HG03139 (cell line): ENCODE measurements at regions not wholly inside any gene's neighbourhood (a gene's known extent, or its start where the extent isn't known, plus 50 kb on each side); places are given as distances from the start of the nearest gene placed in this dataset.

Experiments
- ATAC-seq: cut with Tn5 transposase; IDR thresholded peaks from one replicate; pipeline ENCODE4 v1.9.1; 2021; ENCODE audit not compliant: unreplicated experiment

DNA sequence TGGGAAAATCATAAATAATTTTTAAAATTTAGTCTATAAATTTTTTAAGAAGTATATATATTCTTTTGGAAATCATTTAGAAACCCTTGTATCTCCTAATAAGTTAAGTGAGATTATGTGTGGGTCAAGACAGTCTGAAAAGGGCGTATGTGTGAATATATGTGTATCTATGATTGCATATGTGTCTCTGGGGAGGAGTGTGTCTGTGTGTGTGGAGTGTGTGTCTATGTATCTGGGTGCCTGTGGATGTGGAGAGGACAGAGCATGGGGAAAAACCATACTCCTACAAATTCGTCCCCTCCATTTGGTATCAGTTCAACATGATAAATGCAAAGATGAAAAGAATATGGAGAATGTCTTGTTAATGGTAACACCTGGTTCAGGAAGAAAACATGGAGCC lies 342.0 kb upstream of the ACTBL2 start:
- no peak for ATAC-seq

DNA sequence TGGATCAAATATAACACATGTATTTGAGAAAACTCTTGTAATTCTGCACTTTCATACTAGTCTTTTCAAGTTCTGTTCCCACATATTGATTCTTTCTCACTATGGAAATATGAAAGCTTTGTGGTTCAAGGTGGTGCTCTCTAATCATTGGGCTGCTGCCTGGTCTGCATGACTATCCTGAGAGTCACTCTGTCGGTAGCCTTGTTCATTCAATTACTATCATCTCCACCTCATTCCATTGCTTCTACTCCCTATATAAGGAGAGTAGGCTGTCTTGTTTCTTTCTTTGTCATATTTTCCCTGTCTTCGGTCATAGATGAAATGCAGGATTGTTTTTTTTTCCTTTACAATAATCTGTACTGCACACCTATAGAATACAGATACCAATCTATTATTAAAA lies 341.4 kb upstream of the ACTBL2 start:
- no peak for ATAC-seq

DNA sequence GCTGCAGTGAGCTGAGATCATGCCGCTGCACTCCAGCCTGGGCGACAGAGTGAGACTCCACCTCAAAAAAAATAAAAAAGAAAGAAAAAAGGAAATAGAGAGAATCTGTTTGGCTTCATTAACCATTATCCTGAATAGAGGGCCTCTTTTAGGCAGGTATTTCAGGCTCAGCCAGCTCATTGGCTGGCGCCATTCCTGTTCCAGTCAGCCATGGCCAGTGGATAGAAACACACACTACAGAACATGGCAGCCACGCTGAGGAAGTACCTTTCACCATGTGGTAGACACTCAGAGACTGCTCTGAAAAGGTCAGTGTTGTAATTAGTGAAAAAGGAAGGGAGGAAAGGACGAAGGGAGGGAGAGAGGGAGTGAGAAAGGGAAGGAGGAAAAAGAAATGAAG lies 340.0 kb upstream of the ACTBL2 start:
- ATAC-seq, result no peak

DNA sequence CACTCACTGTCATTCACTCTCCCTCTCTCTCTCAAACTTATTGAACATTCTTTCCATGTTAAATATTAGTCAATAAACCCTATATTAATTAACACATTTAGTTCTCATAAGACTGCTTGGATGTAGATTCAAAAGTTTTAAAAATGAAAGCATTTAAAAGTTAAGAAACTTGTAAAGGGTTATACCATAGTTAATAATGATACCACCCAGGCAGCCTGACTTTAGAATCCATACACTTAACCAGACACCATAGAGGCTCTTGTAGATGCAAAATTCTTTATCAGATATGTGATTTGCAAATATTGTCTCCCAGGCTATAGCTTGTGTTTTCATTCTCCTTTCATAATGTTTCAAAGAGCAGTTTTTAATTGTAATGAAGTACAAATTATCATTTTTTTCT lies 335.8 kb upstream of the ACTBL2 start:
- no peak for ATAC-seq

DNA sequence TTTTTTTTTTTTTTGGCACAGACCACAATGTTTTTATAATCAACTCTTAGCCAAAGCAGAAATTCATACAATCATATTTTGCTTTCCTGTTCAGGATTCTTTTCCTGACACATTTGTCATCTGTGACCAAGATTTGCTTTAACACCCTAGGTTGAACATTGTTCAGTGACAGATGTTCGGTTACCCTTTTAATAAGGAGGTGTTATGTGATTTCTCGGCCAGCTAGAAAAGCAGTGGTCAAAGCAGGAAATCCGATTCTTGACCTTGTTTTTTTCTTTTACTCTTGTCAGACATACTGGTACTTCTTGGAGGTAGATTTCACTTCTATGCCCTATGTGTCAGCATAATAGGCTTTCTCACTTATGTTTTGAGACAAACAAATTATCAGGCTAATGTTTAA lies 335.3 kb upstream of the ACTBL2 start:
- ATAC-seq, result no peak

DNA sequence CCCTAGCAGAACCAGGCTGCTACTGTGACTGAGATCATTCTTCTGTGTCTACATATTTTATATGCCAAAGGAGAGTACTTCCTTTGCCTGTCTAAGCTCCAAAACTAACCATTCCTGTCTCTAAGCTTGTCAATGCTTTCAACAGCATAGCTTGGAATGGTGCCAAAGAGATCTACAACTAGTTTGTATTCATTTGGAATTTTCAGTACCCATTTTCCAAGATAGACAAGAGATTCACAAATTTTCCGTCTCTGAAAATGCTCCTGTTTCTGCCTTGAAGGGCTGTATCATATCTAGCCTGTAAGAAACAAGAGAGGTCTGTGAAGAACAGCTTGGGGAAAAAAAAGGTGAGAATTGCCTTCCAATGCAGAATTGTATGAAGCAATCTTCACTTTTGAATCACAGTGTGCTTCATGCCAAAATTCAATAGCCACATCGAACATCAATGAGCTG lies 334.4 kb upstream of the ACTBL2 start:
- ATAC-seq, result no peak

DNA sequence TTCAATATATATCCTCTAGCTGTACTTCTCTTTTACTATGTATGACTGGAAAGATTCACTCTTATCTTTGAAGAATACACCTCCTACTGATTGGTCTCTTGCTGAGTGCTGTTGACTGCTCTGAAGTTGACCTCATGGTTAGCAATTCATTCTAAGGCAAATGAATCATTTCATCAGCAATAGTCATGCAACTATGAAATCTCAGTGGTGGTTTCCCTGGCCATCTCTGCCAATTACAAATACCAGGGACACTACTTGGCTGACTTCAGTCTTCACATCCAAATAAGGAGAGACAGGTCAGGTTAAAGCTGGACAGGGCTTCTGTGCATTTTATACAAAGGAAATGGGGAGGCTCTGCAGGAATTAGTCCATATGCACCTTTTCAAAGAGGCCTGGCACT lies 333.5 kb upstream of the ACTBL2 start:
- ATAC-seq, result no peak

DNA sequence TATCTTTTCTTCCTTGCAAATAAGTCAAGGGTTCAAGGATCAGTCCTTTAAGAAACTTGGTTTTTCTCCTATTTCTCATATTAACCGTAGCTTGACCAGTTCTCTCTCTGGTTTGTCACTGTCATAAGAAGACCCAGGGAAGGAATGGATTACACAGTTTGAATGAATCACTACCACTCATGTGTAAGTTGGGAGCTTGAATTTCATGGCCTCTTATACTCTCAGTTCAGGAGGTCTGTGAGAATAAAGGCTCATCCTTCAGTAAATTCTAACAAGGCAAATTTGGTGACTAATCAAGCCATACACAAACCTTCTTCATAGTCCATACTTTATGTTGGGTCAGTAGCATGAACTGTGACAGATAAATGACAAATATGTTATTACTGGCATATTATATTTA lies 323.1 kb upstream of the ACTBL2 start:
- ATAC-seq, result no peak

DNA sequence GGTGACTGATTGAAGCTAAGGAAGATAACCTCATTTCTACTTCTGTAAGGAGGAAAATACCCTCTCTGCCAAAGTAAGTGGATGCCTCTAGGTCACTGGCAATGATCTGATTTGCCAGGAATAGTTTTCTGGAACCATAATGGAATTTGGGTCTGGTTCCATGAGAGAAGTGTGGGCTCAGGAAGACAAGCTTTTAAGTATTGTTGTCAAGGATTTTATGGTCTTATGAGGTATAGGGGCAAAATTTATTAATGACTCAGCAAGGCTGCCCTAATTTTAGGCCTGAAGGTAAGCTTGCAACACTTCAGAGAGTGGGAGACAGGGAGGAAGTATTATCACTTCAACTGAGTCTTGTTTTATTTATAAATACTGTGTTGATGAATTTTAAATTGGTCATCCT lies 322.6 kb upstream of the ACTBL2 start:
- ATAC-seq, result no peak

DNA sequence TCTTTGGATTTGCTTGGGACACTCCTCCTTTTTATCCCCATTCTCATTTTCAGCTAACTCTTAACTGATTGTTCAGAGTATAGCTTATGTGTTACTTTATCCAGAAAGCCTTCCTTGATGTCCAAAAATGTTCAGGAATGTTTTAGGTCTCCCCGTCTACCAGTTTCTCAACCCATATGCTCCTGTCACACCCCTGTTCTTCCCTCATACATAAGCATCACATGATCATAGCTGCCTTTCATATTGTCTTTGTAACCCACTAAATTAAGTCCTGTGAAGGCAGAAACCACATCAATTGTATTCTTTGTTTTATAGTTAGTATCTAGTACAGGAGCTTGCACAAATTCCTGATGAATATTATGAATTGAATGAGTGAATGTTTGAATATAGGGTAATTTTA lies 321.9 kb upstream of the ACTBL2 start:
- ATAC-seq, result no peak

DNA sequence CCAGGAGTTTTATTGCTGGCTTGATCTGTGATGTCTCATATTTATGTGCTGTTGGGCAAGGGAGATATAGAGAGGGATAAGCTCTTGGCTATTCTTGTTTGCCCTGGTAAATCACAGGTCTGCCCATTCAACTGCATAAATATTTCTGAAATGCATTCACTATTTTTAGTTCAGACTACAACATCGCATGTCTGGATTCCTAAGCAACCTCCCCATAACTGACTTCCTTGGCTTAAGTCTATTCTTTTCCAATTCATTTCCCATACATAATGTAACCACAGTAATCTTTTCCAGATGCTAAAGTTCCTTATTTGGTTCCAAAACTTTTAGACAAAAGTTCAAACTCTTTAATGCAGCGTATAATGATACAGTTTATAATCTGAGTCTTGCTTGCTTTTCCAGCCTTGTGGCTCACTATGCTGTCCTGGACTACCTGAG lies 321.4 kb upstream of the ACTBL2 start:
- ATAC-seq, result no peak

DNA sequence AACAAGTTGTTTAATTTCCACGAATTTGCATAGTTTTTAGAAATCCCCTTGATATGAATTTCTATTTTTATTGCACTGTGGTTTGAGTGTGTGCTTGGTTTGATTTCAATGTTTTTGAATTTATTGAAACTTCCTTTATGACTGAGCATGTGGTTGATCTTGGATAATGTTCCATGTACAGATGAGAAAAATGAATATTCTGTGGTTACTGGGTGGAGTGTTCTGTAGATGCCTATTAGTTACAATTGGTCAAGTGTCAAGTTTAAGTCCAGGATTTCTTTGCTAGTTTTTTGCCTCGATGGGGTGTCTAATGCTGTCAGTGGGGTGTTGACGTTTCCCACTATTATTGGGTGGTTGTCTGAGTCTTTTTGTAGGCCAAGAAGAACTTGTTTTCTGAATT lies 319.5 kb upstream of the ACTBL2 start:
- ATAC-seq, result no peak

DNA sequence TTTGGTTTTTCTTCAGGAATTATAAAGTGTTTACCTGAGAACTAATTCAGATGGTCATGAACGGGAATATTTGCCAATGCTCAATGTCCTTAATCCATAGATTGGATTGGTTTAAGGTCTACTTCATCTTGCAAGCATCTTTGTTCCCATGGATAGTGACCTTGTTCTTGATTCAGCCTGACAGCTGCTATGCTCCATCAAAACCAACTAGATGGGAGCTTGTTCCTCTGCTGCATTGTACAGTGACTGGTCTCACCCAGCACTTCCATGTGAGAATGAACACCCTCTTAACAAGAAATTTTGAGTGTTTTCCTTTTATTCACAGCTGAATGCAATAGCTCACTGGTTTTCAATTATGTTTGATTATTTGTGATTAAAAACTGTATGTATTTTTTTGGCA lies 312.6 kb upstream of the ACTBL2 start:
- ATAC-seq, result no peak

DNA sequence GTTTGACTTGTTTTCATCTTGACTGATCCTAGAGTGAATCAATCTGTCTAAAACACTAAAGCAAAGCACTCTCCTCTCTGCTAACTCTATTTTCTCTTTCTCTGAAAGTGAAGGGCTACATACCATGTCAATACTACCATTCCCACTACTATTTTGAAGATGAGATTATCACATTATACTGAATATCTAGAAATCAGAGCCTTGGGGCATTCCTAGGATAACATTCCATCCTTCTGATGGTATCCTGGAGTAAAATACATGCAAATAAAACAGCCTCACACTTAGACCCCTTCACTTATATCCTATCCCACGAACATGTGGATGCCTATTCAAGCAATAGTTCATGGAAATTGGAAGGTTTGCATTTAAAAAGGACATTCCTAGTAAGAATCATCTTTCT lies 309.3 kb upstream of the ACTBL2 start:
- no peak for ATAC-seq

DNA sequence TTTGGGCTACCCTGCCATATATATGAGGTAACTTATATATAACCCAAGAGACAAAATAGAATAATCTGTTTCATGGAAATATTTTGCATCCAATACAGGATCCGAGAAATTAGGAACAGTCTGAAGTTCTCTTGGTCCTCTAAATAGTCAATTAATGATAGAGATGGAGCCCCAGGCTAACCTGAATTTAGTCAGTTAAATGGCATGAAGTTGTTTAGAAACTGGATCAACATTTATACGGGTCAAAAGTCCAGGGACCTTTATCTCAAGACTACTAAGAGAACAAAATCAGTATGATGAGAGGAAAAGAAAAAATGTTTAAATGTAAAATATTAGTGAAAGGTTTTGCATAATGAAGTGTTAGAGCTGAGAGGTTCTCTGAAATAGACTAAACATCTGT lies 303.3 kb upstream of the ACTBL2 start:
- ATAC-seq, result no peak

DNA sequence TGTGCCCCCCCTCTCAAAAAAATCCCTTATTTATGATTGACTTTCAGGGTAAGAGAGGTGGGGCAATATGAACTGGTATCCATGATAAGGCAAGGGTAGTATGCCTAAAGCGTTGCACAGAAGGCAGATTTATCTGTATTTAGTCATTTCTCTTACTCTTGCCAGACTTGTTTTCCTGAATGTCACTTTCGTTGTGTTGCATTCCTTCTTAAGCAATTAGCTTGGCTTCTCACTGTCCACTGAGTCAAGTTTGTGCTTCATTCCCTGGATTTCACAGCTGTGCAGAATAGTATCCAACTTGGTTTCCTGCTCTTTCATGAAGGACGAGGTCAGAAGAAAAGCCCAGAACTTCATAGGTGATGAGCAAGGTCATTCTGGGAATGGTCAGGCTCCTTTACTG lies 301.5 kb upstream of the ACTBL2 start:
- ATAC-seq, result no peak

DNA sequence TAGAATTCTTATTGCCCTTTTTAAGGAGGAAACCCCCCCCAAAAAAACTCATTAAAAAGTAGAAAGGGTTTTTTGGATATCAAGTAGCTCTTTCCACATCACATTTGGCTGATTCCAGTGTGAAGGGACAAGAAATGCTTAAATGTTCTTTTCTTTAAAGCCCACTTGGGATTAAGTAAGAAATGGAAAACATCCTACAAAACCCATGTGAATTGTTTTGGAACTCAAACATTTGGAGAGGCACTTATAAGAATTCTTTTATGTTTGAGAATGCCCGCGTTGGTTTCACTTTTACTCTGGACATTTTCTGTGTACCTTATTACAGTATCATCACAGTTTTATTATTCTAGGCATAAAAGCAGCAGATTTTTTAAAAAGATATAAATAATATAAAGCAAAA lies 301.1 kb upstream of the ACTBL2 start:
- ATAC-seq, result no peak

DNA sequence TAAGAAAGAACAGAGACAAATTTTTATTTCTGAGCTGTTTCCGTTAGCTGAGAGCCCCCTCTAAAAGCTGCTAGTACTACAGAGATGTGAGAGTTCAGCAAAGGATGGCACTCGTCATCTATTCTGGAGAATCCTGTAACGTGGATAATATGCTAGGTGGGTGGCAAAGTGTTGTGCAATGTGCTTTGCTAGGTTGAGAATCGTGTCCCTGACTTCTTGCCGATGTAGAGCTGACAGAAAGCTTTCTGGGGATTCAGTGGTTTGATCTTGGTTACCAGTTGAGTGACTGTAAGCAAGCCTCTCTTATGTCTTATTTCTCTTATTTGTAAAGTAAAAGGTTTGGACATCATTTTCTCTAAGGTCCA lies 298.3 kb upstream of the ACTBL2 start:
- ATAC-seq, result no peak

DNA sequence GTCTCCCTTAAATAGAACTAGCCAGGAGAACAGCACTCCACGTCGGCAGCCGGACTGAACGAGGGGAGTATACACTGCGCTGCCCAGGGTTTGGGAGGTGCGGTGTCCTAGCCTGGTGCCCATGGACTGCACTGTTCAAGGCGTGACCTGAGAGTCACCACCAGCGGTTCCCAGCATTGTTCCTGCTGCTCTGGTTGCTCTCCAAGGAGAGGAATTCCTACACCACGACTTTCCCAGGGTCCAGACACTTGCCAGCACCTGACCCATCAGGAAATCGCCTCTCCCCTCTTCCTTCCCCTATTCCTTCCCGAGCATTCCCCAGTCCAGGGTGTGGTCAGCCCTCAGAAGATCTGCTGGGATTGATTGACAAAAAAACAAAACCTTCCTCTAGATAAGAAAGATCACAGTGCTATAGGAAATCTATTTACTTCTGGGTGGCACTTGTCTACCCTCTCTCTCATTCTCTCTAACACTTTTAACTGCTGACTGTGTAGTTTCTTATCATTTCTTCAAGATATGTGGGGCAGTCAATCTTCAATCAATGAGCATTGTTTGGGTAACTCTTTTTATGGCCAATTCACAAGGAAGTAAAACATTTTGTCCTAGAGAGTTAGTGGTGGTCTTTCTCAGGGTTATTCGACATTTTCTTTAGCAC lies 297.8 kb upstream of the ACTBL2 start:
- ATAC-seq, result no peak

DNA sequence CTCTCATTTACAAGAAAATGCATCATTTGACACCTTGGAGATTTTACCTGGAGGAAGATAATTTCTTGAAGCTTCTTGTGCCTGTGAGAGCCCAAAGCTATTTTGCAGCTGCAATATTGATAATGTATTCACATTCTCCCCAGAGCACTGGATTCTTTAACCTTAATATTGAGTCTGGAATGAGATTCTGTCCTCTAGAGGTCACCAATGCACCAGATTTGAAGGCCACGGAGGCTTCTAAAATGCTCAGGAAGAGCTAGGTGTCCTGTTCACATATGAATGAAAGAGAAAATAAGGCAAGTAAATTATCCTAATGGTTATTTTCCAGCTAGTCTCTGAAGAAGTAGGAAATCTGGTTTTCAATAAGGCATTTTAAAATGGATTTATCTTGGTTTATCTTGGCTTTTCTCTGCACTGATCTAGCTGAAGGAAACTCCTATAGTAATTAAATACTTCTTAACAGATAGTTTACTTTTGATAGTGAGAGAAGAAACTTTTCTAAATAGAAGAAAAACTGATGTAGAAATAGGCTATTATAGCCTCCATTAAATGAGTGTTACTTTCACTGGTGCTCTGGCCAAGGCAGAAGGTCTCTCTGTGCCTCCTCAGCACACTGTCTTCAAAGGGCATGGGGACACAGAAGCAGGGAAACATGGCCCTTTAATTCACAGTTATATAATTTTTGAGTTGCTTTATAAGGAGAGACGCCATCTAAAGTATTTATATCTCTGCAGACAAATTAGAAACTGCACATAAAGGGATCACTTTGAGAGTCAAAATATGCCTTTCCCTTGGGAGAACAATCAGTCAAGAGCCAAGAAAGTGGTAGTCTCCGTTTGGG lies 297.0 kb upstream of the ACTBL2 start:
- ATAC-seq, result no peak

DNA sequence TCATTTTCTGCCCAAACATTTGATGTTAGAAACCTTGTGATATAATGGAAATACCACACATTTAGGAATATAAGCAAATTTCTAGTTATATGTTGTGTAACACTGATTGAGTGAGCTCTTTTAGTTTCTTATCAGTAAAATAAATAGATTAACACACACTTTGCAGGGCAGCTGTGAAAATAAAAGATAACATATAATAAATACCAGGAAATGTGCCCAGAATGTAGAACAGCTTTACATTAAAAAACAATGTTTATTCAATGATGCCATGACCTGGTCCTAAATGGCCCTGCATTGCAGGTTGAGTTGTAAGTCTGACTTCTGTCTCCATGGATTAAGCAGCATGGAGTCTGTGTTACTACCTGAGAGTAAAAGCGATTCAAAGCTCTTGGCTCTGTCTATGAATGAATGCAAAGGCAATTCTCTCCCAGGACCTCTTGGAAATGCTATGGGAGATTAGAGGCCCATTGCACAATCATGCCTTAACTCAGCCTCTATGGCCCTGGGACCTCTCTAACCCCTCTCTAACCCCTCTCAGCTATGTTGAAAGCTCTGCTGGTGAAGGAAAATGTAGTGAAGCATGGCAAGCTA lies 296.0 kb upstream of the ACTBL2 start:
- ATAC-seq, result no peak

DNA sequence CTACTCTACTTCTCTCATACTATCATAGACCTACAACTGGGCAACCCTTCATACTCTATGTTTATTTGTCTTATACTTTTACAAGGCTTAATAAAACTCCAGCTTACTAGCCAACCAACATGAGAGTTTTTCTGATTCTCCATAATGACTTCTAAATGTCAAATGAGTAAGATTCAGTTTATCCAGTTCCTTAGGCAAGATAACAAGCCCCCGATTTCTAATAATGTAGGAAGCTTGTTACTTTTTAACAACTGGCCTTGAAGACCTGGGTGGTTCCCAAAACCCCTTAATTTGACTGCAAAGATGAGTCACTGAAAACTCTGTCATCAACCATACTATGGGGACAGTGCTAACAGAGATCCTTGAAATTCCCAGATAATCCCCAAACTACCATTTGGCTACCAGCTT lies 294.6 kb upstream of the ACTBL2 start:
- ATAC-seq, result no peak
